GM21723 (cell line): ENCODE measurements at regions not wholly inside any gene's neighbourhood (a gene's known extent, or its start where the extent isn't known, plus 50 kb on each side); places are given as distances from the start of the nearest gene placed in this dataset.

Experiments used
- ATAC-seq: cut with Tn5 transposase; IDR thresholded peaks from one replicate; pipeline ENCODE4 v1.9.1; 2021; ENCODE audit warnings: mild to moderate bottlenecking, moderate library complexity; ENCODE audit not compliant: unreplicated experiment

GRCh38 chr1:36691374-36691773 is 208.7 kb upstream of the CSF3R start:
- ATAC-seq, result no peak

GRCh38 chr1:36689992-36690391 is 207.3 kb upstream of the CSF3R start:
- ATAC-seq, result no peak

- ATAC-seq, result no peak
These were observed 204.6 kb upstream of the CSF3R start for GRCh38 chr1:36687312-36687711.

- ATAC-seq, result no peak
These were observed 193.3 kb upstream of the CSF3R start for GRCh38 chr1:36675931-36676562.

GRCh38 chr1:36675106-36675505 is 192.4 kb upstream of the CSF3R start:
- no peak for ATAC-seq

- ATAC-seq, result no peak
These were observed 190.5 kb upstream of the CSF3R start for GRCh38 chr1:36673202-36673601.

- ATAC-seq, result no peak
These were observed 186.5 kb upstream of the CSF3R start for GRCh38 chr1:36669262-36669661.

GRCh38 chr1:36667836-36668235 is 185.1 kb upstream of the CSF3R start:
- ATAC-seq, result no peak

GRCh38 chr1:36667256-36667655 is 184.5 kb upstream of the CSF3R start:
- ATAC-seq, result no peak

GRCh38 chr1:36665478-36666080 is 182.9 kb upstream of the CSF3R start:
- ATAC-seq, result no peak

- ATAC-seq, result no peak
These were observed 182.0 kb upstream of the CSF3R start for GRCh38 chr1:36664571-36665287.

- ATAC-seq, result no peak
These were observed 181.2 kb upstream of the CSF3R start for GRCh38 chr1:36663772-36664430.

GRCh38 chr1:36658838-36659237 is 176.1 kb upstream of the CSF3R start:
- no peak for ATAC-seq

GRCh38 chr1:36657826-36658225 is 175.1 kb upstream of the CSF3R start:
- no peak for ATAC-seq

- no peak for ATAC-seq
These were observed 174.1 kb upstream of the CSF3R start for GRCh38 chr1:36656838-36657237.

- no peak for ATAC-seq
These were observed 173.6 kb upstream of the CSF3R start for GRCh38 chr1:36656271-36656670.

- no peak for ATAC-seq
These were observed 171.9 kb upstream of the CSF3R start for GRCh38 chr1:36654586-36654985.

GRCh38 chr1:36653850-36654249 is 171.1 kb upstream of the CSF3R start:
- no peak for ATAC-seq

- no peak for ATAC-seq
These were observed 169.9 kb upstream of the CSF3R start for GRCh38 chr1:36652586-36652985.

- no peak for ATAC-seq
These were observed 169.3 kb upstream of the CSF3R start for GRCh38 chr1:36652011-36652410.

GRCh38 chr1:36651176-36651910 is 168.6 kb upstream of the CSF3R start:
- ATAC-seq, result no peak
